Bronchial epithelial cell (primary cell): ENCODE measurements at regions not wholly inside any gene's neighbourhood (a gene's known extent, or its start where the extent isn't known, plus 50 kb on each side); places are given as distances from the start of the nearest gene placed in this dataset.

Experiments
- DNase-seq: peaks from one replicate; pipeline ENCODE4 v3.0.0-alpha.2; 2010; ENCODE audit warnings: low read depth
- FAIRE-seq: peaks from 2 replicates; lab custom pipeline; 2011; peaks lifted over from hg19 to GRCh38; lab: Jason Lieb, UNC
- H3K27me3 ChIP-seq: 2 replicates; pipeline ENCODE4 v1.5.1; 2011; ENCODE audit warnings: low read length; ENCODE audit not compliant: control insufficient read depth, insufficient read depth
- H3K36me3 ChIP-seq: 2 replicates; pipeline ENCODE4 v1.5.1; 2011; ENCODE audit warnings: low read length; ENCODE audit not compliant: control insufficient read depth, insufficient read depth
- H3K4me3 ChIP-seq: 2 replicates; pipeline ENCODE4 v1.5.1; 2011; ENCODE audit warnings: mild to moderate bottlenecking, low read depth, low read length, control low read depth
- TF ChIP-seq, protein P1 (sequence below): IDR thresholded peaks from 2 replicates; pipeline ENCODE4 v1.5.1; 2011; ENCODE audit warnings: mild to moderate bottlenecking, moderate library complexity, low read length, control low read depth, inconsistent platforms; ENCODE audit not compliant: insufficient read depth, severe bottlenecking

GRCh38 chr4:164408831-164409230 is 345.1 kb upstream of the SMIM31 start:
- FAIRE-seq (no peak), DNase-seq (peak; percentile 86)
- TF ChIP-seq, protein P1, sequence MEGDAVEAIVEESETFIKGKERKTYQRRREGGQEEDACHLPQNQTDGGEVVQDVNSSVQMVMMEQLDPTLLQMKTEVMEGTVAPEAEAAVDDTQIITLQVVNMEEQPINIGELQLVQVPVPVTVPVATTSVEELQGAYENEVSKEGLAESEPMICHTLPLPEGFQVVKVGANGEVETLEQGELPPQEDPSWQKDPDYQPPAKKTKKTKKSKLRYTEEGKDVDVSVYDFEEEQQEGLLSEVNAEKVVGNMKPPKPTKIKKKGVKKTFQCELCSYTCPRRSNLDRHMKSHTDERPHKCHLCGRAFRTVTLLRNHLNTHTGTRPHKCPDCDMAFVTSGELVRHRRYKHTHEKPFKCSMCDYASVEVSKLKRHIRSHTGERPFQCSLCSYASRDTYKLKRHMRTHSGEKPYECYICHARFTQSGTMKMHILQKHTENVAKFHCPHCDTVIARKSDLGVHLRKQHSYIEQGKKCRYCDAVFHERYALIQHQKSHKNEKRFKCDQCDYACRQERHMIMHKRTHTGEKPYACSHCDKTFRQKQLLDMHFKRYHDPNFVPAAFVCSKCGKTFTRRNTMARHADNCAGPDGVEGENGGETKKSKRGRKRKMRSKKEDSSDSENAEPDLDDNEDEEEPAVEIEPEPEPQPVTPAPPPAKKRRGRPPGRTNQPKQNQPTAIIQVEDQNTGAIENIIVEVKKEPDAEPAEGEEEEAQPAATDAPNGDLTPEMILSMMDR = no peak
- Histone ChIP-seq H3K4me3 (no peak overlapping the region), H3K27me3 (no peaks in the 10 kb centered on the region), H3K36me3 (no peaks in the 10 kb centered on the region)

- no peak for FAIRE-seq
- TF ChIP-seq, protein P1 = no peak
These were observed 343.5 kb upstream of the SMIM31 start for GRCh38 chr4:164410401-164410800.

DNA sequence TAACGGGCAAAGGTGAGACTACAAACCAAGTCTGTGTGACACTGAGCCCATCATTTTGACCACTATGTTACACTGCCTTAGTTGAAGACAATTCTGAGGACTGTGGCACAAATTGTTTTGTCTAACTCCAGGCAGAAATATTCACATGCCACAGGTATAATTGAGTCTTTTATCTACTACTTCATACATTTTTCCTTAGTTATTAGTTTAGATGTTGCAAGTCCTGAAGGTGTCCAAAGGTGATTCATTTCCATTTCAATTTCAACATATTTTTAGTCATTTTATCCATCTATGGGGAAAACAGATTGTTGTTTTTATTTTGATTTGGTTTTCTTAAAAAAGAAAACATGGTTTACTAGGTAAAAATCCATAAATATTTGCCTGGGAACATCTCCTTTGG is 341.7 kb upstream of the SMIM31 start:
- peak; percentile 61 for DNase-seq
- Histone ChIP-seq H3K27me3 (no peaks in the 10 kb centered on the region), H3K4me3 (no peak overlapping the region), H3K36me3 (no peaks in the 10 kb centered on the region)
- no peak for FAIRE-seq
- TF ChIP-seq, protein P1 = no peak

More at GRCh38 chr4:164410401-164410800, 343.5 kb upstream of the SMIM31 start:
- no peak overlapping the region for H3K4me3 ChIP-seq
- H3K36me3 ChIP-seq = no peaks in the 10 kb centered on the region
- no peak for DNase-seq
- no peaks in the 10 kb centered on the region for H3K27me3 ChIP-seq

GRCh38 chr4:164413743-164414142 is 340.2 kb upstream of the SMIM31 start:
- Histone ChIP-seq H3K4me3 (no peak overlapping the region), H3K36me3 (no peaks in the 10 kb centered on the region), H3K27me3 (no peaks in the 10 kb centered on the region)
- DNase-seq (no peak), FAIRE-seq (no peak)
- TF ChIP-seq, protein P1 = no peak

GRCh38 chr4:164423819-164424218 is 330.1 kb upstream of the SMIM31 start:
- H3K4me3 ChIP-seq = no peak overlapping the region
- H3K36me3 ChIP-seq = no peaks in the 10 kb centered on the region
- H3K27me3 ChIP-seq = no peaks in the 10 kb centered on the region
- FAIRE-seq (no peak), DNase-seq (no peak)
- TF ChIP-seq, protein P1 = no peak

GRCh38 chr4:164424846-164425245 is 329.1 kb upstream of the SMIM31 start:
- TF ChIP-seq, protein P1 = no peak
- Histone ChIP-seq H3K4me3 (no peak overlapping the region), H3K36me3 (no peaks in the 10 kb centered on the region), H3K27me3 (no peaks in the 10 kb centered on the region)
- DNase-seq (no peak), FAIRE-seq (no peak)
